PC-9 (cell line): ENCODE measurements at regions not wholly inside any gene's neighbourhood (a gene's known extent, or its start where the extent isn't known, plus 50 kb on each side); places are given as distances from the start of the nearest gene placed in this dataset.

ENCODE experiments used
- EZH2 ChIP-seq: fragments of 200-600 bp; sonication (generic); IDR thresholded peaks from 2 replicates; pipeline ENCODE4 v1.8.0; 2017; ENCODE audit warnings: antibody characterized with exemption, low read depth
- TF ChIP-seq, protein P1 (sequence below): fragments of 200-600 bp; sonication (generic); conservative IDR thresholded peaks from 2 replicates; pipeline ENCODE4 v1.6.1; 2017; ENCODE audit warnings: mixed run types, antibody characterized with exemption, mild to moderate bottlenecking, moderate library complexity

DNA sequence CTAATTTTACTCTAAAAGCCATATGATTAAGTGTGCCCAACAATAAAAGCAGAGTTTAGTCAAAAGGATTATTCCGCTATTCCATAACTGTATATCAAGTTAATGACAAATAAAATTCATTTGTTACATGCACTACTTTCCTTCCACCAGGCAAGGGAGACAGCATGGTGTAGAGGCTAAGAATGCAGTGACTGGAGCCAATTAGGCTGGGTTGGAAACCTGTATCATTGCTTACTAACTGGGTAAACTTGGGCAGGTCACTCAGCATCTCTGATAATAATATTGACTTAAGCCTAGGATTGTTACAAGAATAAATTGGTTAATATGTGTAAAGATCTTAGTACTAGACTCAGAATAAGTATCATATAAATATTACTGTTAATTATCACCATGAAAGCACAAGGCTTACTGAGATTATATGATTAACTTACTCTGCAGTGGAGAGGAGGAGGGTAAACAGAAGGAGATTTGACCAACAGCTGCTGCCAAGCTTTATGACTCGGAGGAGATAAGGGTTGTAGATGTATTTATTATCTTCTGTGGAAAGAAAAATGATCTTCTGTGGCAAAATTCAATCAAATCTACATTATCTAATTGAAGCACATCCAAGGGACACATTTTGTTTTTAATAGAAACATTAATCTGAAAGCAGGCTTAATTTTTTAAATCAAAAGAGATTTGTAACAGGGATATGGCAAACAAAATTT, 1459.9 kb downstream of the GRIK2 start:
- TF ChIP-seq, protein P1, sequence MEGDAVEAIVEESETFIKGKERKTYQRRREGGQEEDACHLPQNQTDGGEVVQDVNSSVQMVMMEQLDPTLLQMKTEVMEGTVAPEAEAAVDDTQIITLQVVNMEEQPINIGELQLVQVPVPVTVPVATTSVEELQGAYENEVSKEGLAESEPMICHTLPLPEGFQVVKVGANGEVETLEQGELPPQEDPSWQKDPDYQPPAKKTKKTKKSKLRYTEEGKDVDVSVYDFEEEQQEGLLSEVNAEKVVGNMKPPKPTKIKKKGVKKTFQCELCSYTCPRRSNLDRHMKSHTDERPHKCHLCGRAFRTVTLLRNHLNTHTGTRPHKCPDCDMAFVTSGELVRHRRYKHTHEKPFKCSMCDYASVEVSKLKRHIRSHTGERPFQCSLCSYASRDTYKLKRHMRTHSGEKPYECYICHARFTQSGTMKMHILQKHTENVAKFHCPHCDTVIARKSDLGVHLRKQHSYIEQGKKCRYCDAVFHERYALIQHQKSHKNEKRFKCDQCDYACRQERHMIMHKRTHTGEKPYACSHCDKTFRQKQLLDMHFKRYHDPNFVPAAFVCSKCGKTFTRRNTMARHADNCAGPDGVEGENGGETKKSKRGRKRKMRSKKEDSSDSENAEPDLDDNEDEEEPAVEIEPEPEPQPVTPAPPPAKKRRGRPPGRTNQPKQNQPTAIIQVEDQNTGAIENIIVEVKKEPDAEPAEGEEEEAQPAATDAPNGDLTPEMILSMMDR, result no peak
- TF ChIP-seq EZH2, result no peak
